Thyroid gland (tissue), 4 donors: ENCODE measurements at regions not wholly inside any gene's neighbourhood (a gene's known extent, or its start where the extent isn't known, plus 50 kb on each side); places are given as distances from the start of the nearest gene placed in this dataset.
A peak's percentile ranks its signal among the peaks of the same experiment; 100 is the strongest.

Experiments used
- DNase-seq, 2 donors: peaks; one replicate each; pipeline ENCODE4 v3.0.0-alpha.2; 2019
- H3K27ac ChIP-seq, 3 donors: fragments of 200-600 bp; sonication (generic); 1 replicate in 2 of 3; 2 replicates in 1 of 3; pipeline ENCODE4 v1.5.1; 2016 to 2019; ENCODE audit warnings: mild to moderate bottlenecking in 1 of 3, moderate library complexity in 1 of 3
- H3K27me3 ChIP-seq: fragments of 200-600 bp; sonication (generic); one replicate; pipeline ENCODE4 v1.5.1; 2019
- H3K36me3 ChIP-seq, 2 donors: fragments of 200-600 bp; sonication (generic); one replicate each; pipeline ENCODE4 v1.5.1; 2016 to 2019
- H3K4me1 ChIP-seq, 2 donors: fragments of 200-600 bp; sonication (generic); one replicate each; pipeline ENCODE4 v1.5.1; 2017 to 2019
- H3K4me3 ChIP-seq, 3 donors: fragments of 200-600 bp; sonication (generic); replicated peaks in 1 of 3; 1 replicate in 2 of 3; 2 replicates in 1 of 3; pipeline ENCODE4 v1.5.1; 2016; ENCODE audit warnings: mild to moderate bottlenecking in 1 of 3
- H3K9me3 ChIP-seq: fragments of 200-600 bp; sonication (generic); one replicate; pipeline ENCODE4 v1.5.1; 2017
- POLR2A ChIP-seq, 2 donors: fragments of 450-650 bp; IDR thresholded peaks; one replicate each; pipeline ENCODE4 v1.6.1; 2017; ENCODE audit warnings: antibody characterized with exemption in 2 of 2, mild to moderate bottlenecking in 2 of 2, moderate library complexity in 1 of 2
- WGBS, 2 donors: methylation state at CpG; one replicate each; pipeline ENCODE4 v1.1.5; 2017; 5-methylcytosine and 5-hydroxymethylcytosine counted together
- intact Hi-C: fragments of 100-400 bp; cut with DNase I; formaldehyde crosslinking; loops from one replicate; pipeline ENCODE4 v1.15.1; 2023
- TF ChIP-seq, protein P1 (sequence below), 6 experiments: fragments of 200-600 bp in 3 of 6; fragments of 450-650 bp in 3 of 6; sonication (generic) in 3 of 6; IDR thresholded peaks; one replicate each; pipeline ENCODE4 v1.5.1; 2016 to 2019; ENCODE audit warnings: antibody characterized with exemption in 6 of 6, mild to moderate bottlenecking in 2 of 6, inconsistent platforms in 1 of 6, moderate library complexity in 1 of 6

DNA sequence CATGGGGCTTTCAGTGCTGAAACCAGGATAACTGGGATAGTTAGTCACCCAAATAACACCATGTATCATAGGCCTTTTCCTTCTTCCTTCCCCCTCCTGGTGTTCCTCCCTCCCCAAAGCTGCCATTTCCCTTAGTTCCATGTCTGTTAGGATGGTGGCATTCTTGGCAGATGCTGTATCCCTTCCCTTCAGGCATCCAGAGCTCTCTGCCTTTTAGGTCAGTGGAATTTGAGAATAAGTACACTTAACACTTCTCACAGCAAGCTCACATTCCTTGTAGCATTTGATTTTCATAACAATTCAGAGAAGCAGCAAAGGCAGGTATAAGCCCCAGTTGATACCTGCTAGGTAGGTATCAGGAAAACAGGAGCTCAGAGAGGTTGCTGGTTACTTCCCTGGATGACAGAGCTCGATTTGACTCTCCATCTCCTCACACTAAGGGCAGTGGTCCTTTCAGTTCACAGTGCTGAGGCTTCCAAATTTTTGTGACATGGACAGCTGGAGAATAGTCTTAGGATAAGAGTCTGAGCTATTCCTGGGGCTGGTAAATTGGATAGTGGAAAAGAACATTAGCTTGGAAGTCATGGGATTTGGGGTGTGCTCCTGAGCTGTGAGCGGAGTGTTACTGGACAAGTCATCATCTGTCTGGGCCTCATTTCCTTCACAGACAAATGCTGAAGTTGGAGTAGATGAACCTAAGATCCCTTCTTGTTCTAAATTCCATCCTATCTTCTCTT is 108.7 kb upstream of the RHOBTB1 start:
- TF ChIP-seq, protein P1, sequence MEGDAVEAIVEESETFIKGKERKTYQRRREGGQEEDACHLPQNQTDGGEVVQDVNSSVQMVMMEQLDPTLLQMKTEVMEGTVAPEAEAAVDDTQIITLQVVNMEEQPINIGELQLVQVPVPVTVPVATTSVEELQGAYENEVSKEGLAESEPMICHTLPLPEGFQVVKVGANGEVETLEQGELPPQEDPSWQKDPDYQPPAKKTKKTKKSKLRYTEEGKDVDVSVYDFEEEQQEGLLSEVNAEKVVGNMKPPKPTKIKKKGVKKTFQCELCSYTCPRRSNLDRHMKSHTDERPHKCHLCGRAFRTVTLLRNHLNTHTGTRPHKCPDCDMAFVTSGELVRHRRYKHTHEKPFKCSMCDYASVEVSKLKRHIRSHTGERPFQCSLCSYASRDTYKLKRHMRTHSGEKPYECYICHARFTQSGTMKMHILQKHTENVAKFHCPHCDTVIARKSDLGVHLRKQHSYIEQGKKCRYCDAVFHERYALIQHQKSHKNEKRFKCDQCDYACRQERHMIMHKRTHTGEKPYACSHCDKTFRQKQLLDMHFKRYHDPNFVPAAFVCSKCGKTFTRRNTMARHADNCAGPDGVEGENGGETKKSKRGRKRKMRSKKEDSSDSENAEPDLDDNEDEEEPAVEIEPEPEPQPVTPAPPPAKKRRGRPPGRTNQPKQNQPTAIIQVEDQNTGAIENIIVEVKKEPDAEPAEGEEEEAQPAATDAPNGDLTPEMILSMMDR (IDR thresholded peaks at IDR 0.05): no peak
- TF ChIP-seq POLR2A (IDR thresholded peaks at IDR 0.05): no peak
- WGBS, 2 donors: 82 to 88% methylated on average over 2 of the region's 2 CpGs
- no peaks in the 10 kb centered on the region for H3K9me3 ChIP-seq
- no peaks in the 10 kb centered on the region for H3K27me3 ChIP-seq
- no peaks in the 10 kb centered on the region for H3K36me3 ChIP-seq
- no peak for DNase-seq
- H3K4me3 ChIP-seq: no peak overlapping the region
- intact Hi-C loops: no loop called here
- no peak overlapping the region for H3K27ac ChIP-seq
- H3K4me1 ChIP-seq: no peaks in the 10 kb centered on the region

DNA sequence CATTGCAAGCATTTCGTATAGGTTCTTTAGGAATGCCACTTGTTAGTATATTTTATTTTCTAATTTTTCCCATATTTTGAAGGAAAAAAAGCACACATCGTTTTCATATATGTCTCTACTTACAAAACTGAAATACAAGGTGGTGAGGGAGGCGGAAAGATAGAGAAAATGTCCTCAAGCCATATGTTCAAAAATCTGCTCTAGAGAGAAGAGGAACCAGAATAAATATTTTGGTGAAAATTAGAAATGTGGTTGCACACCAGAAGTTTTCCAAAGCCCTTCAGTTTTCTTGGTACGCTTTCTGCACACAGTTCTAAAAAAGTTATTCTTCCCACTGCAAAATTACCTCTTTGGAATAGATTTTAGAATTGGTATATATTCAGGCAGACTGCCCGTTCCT is 107.4 kb upstream of the RHOBTB1 start:
- intact Hi-C loops: no loop called here
- Histone ChIP-seq H3K36me3 (no peaks in the 10 kb centered on the region), H3K27me3 (no peaks in the 10 kb centered on the region), H3K27ac (no peak overlapping the region), H3K9me3 (no peaks in the 10 kb centered on the region), H3K4me1 (no peaks in the 10 kb centered on the region), H3K4me3 (no peak overlapping the region)
- no peak for TF ChIP-seq POLR2A (IDR thresholded peaks at IDR 0.05)
- TF ChIP-seq, protein P1 (IDR thresholded peaks at IDR 0.05): no peak
- 90% methylated on average over 5 of the region's 5 CpGs for WGBS, 2 donors
- no peak for DNase-seq

DNA sequence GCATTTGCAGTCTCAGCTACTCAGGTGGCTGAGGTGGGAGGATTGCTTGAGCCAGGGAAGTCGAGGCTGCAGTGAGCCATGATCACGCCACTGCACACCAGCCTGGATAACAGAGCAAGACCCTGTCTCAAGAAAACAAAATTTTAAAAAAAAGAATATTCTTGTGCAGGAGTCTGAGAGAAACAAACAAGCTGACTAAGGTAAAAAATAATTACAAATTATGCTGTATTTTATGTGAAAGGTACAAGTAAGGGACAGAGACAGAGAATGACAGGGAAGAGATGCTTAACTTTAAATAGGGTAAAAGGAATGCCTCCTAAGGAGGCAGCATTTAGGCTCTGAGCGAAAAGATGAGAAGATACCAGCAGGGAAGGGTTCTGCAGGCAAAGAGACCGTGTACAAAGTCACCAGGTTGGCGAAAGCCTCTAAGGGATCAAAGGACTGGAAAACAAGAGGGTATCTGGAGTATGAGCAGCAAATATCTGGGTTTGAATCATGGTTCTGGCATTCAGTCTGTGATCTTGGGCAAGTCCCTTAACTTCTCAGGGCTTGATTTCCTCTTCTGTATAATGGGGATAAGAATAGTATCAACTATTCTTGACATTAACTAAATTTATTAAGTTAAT is 106.2 kb upstream of the RHOBTB1 start:
- Histone ChIP-seq H3K27ac (no peak overlapping the region), H3K4me3 (no peak overlapping the region), H3K36me3 (no peaks in the 10 kb centered on the region), H3K27me3 (no peaks in the 10 kb centered on the region), H3K4me1 (no peaks in the 10 kb centered on the region), H3K9me3 (no peaks in the 10 kb centered on the region)
- 81 to 88% methylated on average over 5 of the region's 5 CpGs for whole genome bisulfite sequencing, 2 donors
- no peak for DNase-seq
- TF ChIP-seq, protein P1 (IDR thresholded peaks at IDR 0.05): no peak
- TF ChIP-seq POLR2A (IDR thresholded peaks at IDR 0.05): no peak
- intact Hi-C loops: no loop called here

DNA sequence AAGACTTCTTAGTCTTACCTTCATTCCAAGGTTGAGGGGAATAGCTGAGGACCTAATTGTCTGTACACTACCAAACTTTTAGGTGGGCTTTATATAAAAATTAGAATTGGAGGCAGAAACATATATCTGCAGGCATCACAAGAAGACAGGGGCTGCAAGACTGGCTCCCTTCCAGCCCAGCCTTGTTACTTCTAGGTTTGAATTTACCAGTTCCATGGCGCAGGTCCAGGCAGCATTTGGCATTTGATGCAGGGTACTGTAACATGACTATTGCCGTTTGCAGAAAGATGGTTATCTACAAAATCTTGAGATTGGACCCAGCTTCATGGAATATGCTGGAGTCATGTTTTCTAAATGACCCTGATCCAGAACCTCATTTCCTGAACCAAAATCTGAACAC is 105.4 kb upstream of the RHOBTB1 start:
- DNase-seq: peak in 1 of 2 donors; percentile 3
- TF ChIP-seq, protein P1 (IDR thresholded peaks at IDR 0.05): no peak
- TF ChIP-seq POLR2A (IDR thresholded peaks at IDR 0.05): no peak
- Histone ChIP-seq H3K27me3 (no peaks in the 10 kb centered on the region), H3K4me3 (no peak overlapping the region), H3K9me3 (no peaks in the 10 kb centered on the region), H3K36me3 (no peaks in the 10 kb centered on the region), H3K27ac (no peak overlapping the region), H3K4me1 (no peaks in the 10 kb centered on the region)
- 61 to 63% methylated on average over 2 of the region's 2 CpGs for WGBS, 2 donors
- intact Hi-C loops: no loop called here

DNA sequence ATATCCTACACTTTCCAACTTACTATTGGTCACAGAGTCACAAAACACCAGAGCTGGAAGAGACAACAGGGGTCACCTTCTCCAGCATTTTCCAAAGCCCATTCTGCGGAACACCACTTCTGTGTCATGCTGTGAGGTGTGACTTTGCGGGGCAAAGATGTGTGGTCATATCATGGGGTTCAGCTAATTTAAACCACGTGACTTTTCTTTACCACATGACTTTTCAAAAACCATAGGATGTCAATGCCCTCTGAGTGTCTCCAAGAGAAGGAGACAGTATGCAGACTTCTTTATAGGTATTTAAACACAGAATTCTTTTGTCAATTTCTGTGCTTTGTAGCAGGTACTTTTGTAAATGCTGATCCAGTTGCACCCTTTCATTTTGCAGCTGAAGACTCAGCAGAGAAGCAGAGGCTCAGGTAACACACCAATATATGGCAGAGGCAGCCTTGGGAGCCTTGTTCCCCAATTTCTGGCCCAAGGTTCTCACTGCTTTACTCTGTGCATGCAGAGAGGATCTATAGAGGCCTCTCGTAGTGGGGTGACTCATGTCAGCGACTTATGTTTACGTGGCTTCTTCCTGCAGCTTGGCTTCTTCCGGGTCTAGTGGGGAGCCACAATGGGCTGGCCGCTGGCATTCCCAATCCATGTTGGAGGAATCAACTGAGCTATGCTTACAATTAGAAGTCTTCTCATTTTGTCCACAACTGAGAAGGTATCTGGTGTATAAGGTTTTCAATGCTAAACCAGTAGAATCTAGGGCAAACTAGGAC is 104.0 kb upstream of the RHOBTB1 start:
- 91 to 92% methylated on average over 8 of the region's 8 CpGs for WGBS, 2 donors
- Histone ChIP-seq H3K9me3 (no peaks in the 10 kb centered on the region), H3K36me3 (no peaks in the 10 kb centered on the region), H3K4me1 (no peaks in the 10 kb centered on the region), H3K27ac (no peak overlapping the region), H3K27me3 (no peaks in the 10 kb centered on the region), H3K4me3 (no peak overlapping the region)
- no peak for DNase-seq
- intact Hi-C loops: no loop called here
- no peak for TF ChIP-seq POLR2A (IDR thresholded peaks at IDR 0.05)
- TF ChIP-seq, protein P1 (IDR thresholded peaks at IDR 0.05): no peak
